ENCODE measurements at regions not wholly inside any gene's neighbourhood (a gene's known extent, or its start where the extent isn't known, plus 50 kb on each side); places are given as distances from the start of the nearest gene placed in this dataset.
A peak's percentile ranks its signal among the peaks of the same experiment; 100 is the strongest.

DNA sequence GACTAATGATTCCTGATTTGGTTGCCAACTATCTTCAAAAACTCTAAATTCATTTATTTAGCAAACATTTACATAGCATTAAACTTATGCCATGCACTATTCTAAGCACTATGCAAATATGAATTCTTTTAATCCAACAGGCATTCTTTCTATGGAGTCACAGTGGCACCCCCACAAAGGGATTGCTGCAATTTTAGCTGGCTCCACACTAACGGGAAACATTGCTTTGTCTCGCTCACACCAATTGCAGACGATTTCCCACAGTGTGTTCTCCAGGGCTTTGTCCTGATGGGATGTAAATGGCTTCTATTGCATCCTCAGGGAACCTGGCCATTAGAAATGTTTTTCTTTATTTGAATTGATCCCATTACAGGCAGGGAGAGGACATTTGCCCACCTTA, 259.1 kb downstream of the BARHL2 start:
- Histone ChIP-seq H2BK120ac (ENCODE audit: low read depth, low read length) (no peak overlapping the region), H3K27me3 (ENCODE audit: control insufficient read depth in 3 of 3, insufficient read depth in 3 of 3, low read depth in 1 of 3, low read length in 3 of 3) (no peaks in the 10 kb centered on the region), H3K79me1 (ENCODE audit: low read depth, low read length) (no peaks in the 10 kb centered on the region), H4K91ac (ENCODE audit: low read depth, low read length, poor library complexity) (no peak overlapping the region), H3K9ac (ENCODE audit: low read depth, low read length, poor library complexity) (no peak overlapping the region), H3K9me3 (replicated peaks in 1 of 2; ENCODE audit: control insufficient read depth in 2 of 2, insufficient read depth in 1 of 2, low read depth in 1 of 2, low read length in 2 of 2) (no peaks in the 10 kb centered on the region), H3K4me1 (ENCODE audit: control insufficient read depth in 2 of 2, insufficient read depth in 1 of 2, low read depth in 1 of 2, low read length in 2 of 2) (peaks cover 0 to 3% of the 10 kb centered on the region in 2 donors), H2BK15ac (ENCODE audit: low read length) (no peak overlapping the region), H2AK5ac (ENCODE audit: low read depth, low read length) (no peak overlapping the region), H3K4me2 (ENCODE audit: insufficient read depth, low read length, poor library complexity, severe bottlenecking) (no peak overlapping the region), H3K27ac (replicated peaks; ENCODE audit: low read length) (no peak overlapping the region), H3K23ac (ENCODE audit: low read depth, low read length, poor library complexity) (no peak overlapping the region), H3K36me3 (replicated peaks in 1 of 2; ENCODE audit: control insufficient read depth in 2 of 2, insufficient read depth in 2 of 2, low read length in 2 of 2) (no peaks in the 10 kb centered on the region), H3K4me3 (ENCODE audit: low read length in 2 of 2) (no peak overlapping the region), H2AFZ (ENCODE audit: low read length) (no peak overlapping the region), H3K14ac (ENCODE audit: low read length) (no peak overlapping the region), H2BK5ac (ENCODE audit: low read length) (no peak overlapping the region), H3K4ac (ENCODE audit: low read length) (no peak overlapping the region), H2BK12ac (ENCODE audit: low read length) (no peak overlapping the region), H4K8ac (ENCODE audit: low read depth, low read length) (no peak overlapping the region), H3K18ac (ENCODE audit: low read length) (no peak overlapping the region)
- no CpG with 5 or more reads among the region's 3 CpGs for WGBS, 2 donors (ENCODE audit: extremely low coverage in 2 of 2, insufficient read length in 2 of 2, insufficient replicate concordance in 1 of 2)
- no peak for DNase-seq (ENCODE audit: low spot score)

DNA sequence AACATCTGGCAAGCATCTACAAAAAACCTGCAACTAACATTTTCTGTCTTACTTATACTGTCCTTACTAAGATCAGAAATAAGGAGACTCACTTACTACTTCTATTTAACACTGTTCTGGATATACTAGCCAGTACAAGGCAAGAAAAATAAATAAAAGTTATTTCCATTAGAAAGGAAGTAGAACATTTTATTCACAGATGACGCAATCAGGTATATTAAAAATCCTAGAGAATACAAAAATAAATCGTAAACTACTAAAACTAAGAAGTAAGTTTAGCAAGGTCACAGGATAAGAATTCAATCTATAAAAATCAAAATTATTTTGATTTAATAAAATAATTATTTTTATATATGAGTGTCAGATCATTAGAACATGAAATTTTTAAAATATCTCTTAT, 264.6 kb downstream of the BARHL2 start:
- Histone ChIP-seq H2BK120ac (ENCODE audit: low read depth, low read length) (no peak overlapping the region), H3K14ac (ENCODE audit: low read length) (no peak overlapping the region), H2BK12ac (ENCODE audit: low read length) (no peak overlapping the region), H3K18ac (ENCODE audit: low read length) (no peak overlapping the region), H2AK5ac (ENCODE audit: low read depth, low read length) (no peak overlapping the region), H2AFZ (ENCODE audit: low read length) (no peak overlapping the region), H3K79me1 (ENCODE audit: low read depth, low read length) (no peaks in the 10 kb centered on the region), H2BK5ac (ENCODE audit: low read length) (no peak overlapping the region), H2BK15ac (ENCODE audit: low read length) (no peak overlapping the region), H3K9ac (ENCODE audit: low read depth, low read length, poor library complexity) (no peak overlapping the region), H3K4me2 (ENCODE audit: insufficient read depth, low read length, poor library complexity, severe bottlenecking) (no peak overlapping the region), H4K91ac (ENCODE audit: low read depth, low read length, poor library complexity) (no peak overlapping the region), H3K23ac (ENCODE audit: low read depth, low read length, poor library complexity) (no peak overlapping the region), H4K8ac (ENCODE audit: low read depth, low read length) (no peak overlapping the region), H3K4me3 (ENCODE audit: low read length in 2 of 2) (no peak overlapping the region), H3K36me3 (replicated peaks in 1 of 2; ENCODE audit: control insufficient read depth in 2 of 2, insufficient read depth in 2 of 2, low read length in 2 of 2) (no peaks in the 10 kb centered on the region), H3K27ac (replicated peaks; ENCODE audit: low read length) (no peak overlapping the region), H3K4me1 (ENCODE audit: control insufficient read depth in 2 of 2, insufficient read depth in 1 of 2, low read depth in 1 of 2, low read length in 2 of 2) (no peaks in the 10 kb centered on the region), H3K27me3 (ENCODE audit: control insufficient read depth in 3 of 3, insufficient read depth in 3 of 3, low read depth in 1 of 3, low read length in 3 of 3) (no peaks in the 10 kb centered on the region), H3K9me3 (replicated peaks in 1 of 2; ENCODE audit: control insufficient read depth in 2 of 2, insufficient read depth in 1 of 2, low read depth in 1 of 2, low read length in 2 of 2) (no peaks in the 10 kb centered on the region), H3K4ac (ENCODE audit: low read length) (no peak overlapping the region)
- no CpG with 5 or more reads among the region's 2 CpGs for WGBS, 2 donors (ENCODE audit: extremely low coverage in 2 of 2, insufficient read length in 2 of 2, insufficient replicate concordance in 1 of 2)
- no peak for DNase-seq (ENCODE audit: low spot score)

DNA sequence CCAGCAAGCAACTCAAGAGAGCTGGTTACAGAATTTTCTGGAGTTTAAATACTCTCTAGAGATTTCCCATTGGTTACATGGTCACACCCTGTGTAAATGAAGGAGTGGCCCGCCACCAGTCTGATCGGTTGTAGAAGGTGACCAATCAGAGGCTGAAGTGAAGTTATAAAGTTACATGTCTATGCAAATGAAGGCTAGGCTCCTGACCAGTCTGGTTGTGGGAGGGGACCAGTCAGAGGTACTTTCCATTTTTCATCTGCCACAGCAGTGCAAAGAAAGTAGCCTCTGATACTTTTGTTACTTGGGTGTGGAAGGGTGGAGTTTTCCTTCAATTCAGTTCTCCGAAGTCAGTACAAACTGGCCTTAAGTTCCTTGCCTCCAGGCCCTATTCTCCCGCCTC, 273.7 kb downstream of the BARHL2 start:
- Histone ChIP-seq H3K27me3 (ENCODE audit: control insufficient read depth in 3 of 3, insufficient read depth in 3 of 3, low read depth in 1 of 3, low read length in 3 of 3) (no peaks in the 10 kb centered on the region), H4K91ac (ENCODE audit: low read depth, low read length, poor library complexity) (no peak overlapping the region), H2AFZ (ENCODE audit: low read length) (no peak overlapping the region), H3K4me1 (ENCODE audit: control insufficient read depth in 2 of 2, insufficient read depth in 1 of 2, low read depth in 1 of 2, low read length in 2 of 2) (no peaks in the 10 kb centered on the region), H4K8ac (ENCODE audit: low read depth, low read length) (no peak overlapping the region), H3K27ac (replicated peaks; ENCODE audit: low read length) (no peak overlapping the region), H3K9ac (ENCODE audit: low read depth, low read length, poor library complexity) (no peak overlapping the region), H2BK120ac (ENCODE audit: low read depth, low read length) (no peak overlapping the region), H2AK5ac (ENCODE audit: low read depth, low read length) (no peak overlapping the region), H3K14ac (ENCODE audit: low read length) (no peak overlapping the region), H3K9me3 (replicated peaks in 1 of 2; ENCODE audit: control insufficient read depth in 2 of 2, insufficient read depth in 1 of 2, low read depth in 1 of 2, low read length in 2 of 2) (no peaks in the 10 kb centered on the region), H3K79me1 (ENCODE audit: low read depth, low read length) (no peaks in the 10 kb centered on the region), H3K23ac (ENCODE audit: low read depth, low read length, poor library complexity) (no peak overlapping the region), H2BK5ac (ENCODE audit: low read length) (no peak overlapping the region), H3K18ac (ENCODE audit: low read length) (no peak overlapping the region), H2BK12ac (ENCODE audit: low read length) (peak overlapping the region; percentile 30), H2BK15ac (ENCODE audit: low read length) (no peak overlapping the region), H3K4ac (ENCODE audit: low read length) (no peak overlapping the region), H3K4me2 (ENCODE audit: insufficient read depth, low read length, poor library complexity, severe bottlenecking) (no peak overlapping the region), H3K4me3 (ENCODE audit: low read length in 2 of 2) (no peak overlapping the region), H3K36me3 (replicated peaks in 1 of 2; ENCODE audit: control insufficient read depth in 2 of 2, insufficient read depth in 2 of 2, low read length in 2 of 2) (no peaks in the 10 kb centered on the region)
- no peak for DNase-seq (ENCODE audit: low spot score)
- no CpG with 5 or more reads among the region's 4 CpGs for WGBS, 2 donors (ENCODE audit: extremely low coverage in 2 of 2, insufficient read length in 2 of 2, insufficient replicate concordance in 1 of 2)

DNA sequence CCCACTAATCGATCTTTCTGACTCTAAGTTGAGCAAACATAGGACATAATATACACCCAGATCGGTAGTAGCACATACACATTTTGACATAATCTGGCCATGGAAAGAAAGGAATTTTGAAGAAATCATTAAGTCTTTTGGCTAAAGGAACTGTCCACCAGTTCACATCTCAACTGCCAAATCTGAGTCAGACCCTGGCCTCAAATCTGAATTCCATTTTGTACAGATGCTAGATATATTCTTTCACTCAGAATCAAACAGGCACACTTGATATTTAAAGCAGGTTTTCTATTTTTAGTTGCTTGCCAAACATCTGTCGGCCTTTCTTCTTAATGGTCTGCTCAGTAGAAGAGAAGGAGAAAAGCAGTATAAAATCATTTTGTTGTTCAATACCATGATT, 281.8 kb downstream of the BARHL2 start:
- Histone ChIP-seq H3K23ac (ENCODE audit: low read depth, low read length, poor library complexity) (no peak overlapping the region), H2AK5ac (ENCODE audit: low read depth, low read length) (no peak overlapping the region), H2AFZ (ENCODE audit: low read length) (no peak overlapping the region), H3K79me1 (ENCODE audit: low read depth, low read length) (no peaks in the 10 kb centered on the region), H2BK120ac (ENCODE audit: low read depth, low read length) (no peak overlapping the region), H3K4me2 (ENCODE audit: insufficient read depth, low read length, poor library complexity, severe bottlenecking) (no peak overlapping the region), H3K9ac (ENCODE audit: low read depth, low read length, poor library complexity) (no peak overlapping the region), H2BK5ac (ENCODE audit: low read length) (no peak overlapping the region), H4K91ac (ENCODE audit: low read depth, low read length, poor library complexity) (no peak overlapping the region), H3K18ac (ENCODE audit: low read length) (no peak overlapping the region), H3K4me1 (ENCODE audit: control insufficient read depth in 2 of 2, insufficient read depth in 1 of 2, low read depth in 1 of 2, low read length in 2 of 2) (no peaks in the 10 kb centered on the region), H3K27me3 (ENCODE audit: control insufficient read depth in 3 of 3, insufficient read depth in 3 of 3, low read depth in 1 of 3, low read length in 3 of 3) (no peaks in the 10 kb centered on the region), H2BK15ac (ENCODE audit: low read length) (no peak overlapping the region), H3K4me3 (ENCODE audit: low read length in 2 of 2) (no peak overlapping the region), H2BK12ac (ENCODE audit: low read length) (no peak overlapping the region), H3K36me3 (replicated peaks in 1 of 2; ENCODE audit: control insufficient read depth in 2 of 2, insufficient read depth in 2 of 2, low read length in 2 of 2) (no peaks in the 10 kb centered on the region), H4K8ac (ENCODE audit: low read depth, low read length) (no peak overlapping the region), H3K4ac (ENCODE audit: low read length) (no peak overlapping the region), H3K9me3 (replicated peaks in 1 of 2; ENCODE audit: control insufficient read depth in 2 of 2, insufficient read depth in 1 of 2, low read depth in 1 of 2, low read length in 2 of 2) (no peaks in the 10 kb centered on the region), H3K14ac (ENCODE audit: low read length) (no peak overlapping the region), H3K27ac (replicated peaks; ENCODE audit: low read length) (no peak overlapping the region)
- DNase-seq (ENCODE audit: low spot score): no peak
- WGBS, 2 donors (ENCODE audit: extremely low coverage in 2 of 2, insufficient read length in 2 of 2, insufficient replicate concordance in 1 of 2): no CpG with 5 or more reads among the region's 3 CpGs
